ENCODE measurements at regions not wholly inside any gene's neighbourhood (a gene's known extent, or its start where the extent isn't known, plus 50 kb on each side); places are given as distances from the start of the nearest gene placed in this dataset.

DNA sequence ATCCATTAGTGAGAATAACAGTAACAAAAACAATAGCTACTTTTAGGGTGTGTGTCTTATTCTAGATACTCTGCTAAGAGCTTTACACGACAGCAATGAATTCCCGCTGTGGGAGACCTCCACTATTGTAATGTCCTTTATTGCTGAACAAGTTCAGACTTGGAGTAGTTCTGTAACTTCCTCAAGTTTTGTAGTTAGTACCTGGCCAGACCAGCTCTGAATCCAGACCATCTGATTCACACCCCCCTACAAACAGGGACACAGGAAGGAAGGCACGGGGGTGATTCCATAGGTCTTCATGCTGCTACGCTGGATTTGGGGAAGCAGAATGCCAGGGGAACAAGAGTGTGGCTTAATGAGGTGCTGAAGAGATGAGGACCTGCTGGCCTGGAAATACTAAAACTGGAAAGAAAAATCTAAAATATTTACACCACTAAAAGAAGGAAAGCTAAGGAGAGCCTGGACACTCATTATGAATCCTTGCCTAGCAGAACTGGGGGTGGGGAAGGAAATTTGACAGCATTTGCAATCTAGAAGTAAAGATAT lies 194.6 kb upstream of the TMEM72 start:
- no peaks in the 10 kb centered on the region for H3K79me2 ChIP-seq (ENCODE audit: low read depth)
- H2AFZ ChIP-seq (replicated peaks), result no peak overlapping the region
- no peaks in the 10 kb centered on the region for H3K27me3 ChIP-seq
- H3K27ac ChIP-seq, result no peak overlapping the region
- H3K4me3 Mint-ChIP-seq, result no peak overlapping the region
- H3K4me3 ChIP-seq, result no peak overlapping the region
- no peaks in the 10 kb centered on the region for H3K4me1 ChIP-seq
- H3K36me3 Mint-ChIP-seq, result no peaks in the 10 kb centered on the region
- TF ChIP-seq EZH2 (IDR thresholded peaks at IDR 0.05) (no peak), CTCF (IDR thresholded peaks at IDR 0.05) (no peak), EZH2phosphoT487 (IDR thresholded peaks at IDR 0.05) (no peak)
- H3K9ac ChIP-seq, result no peak overlapping the region
- no peak overlapping the region for H3K27ac Mint-ChIP-seq
- no peak overlapping the region for H3K4me2 ChIP-seq
- no peaks in the 10 kb centered on the region for H3K9me3 ChIP-seq (ENCODE audit: low read depth)
- H3F3A ChIP-seq (ENCODE audit: low read depth), result no peaks in the 10 kb centered on the region
- H4K20me1 ChIP-seq (ENCODE audit: low read depth), result no peaks in the 10 kb centered on the region
- H3K4me1 Mint-ChIP-seq, result no peaks in the 10 kb centered on the region
- H3K27me3 Mint-ChIP-seq (ENCODE audit: insufficient read depth, low read depth), result no peaks in the 10 kb centered on the region
- no peak for DNase-seq (ENCODE audit: low spot score)
- H3K9me3 Mint-ChIP-seq, result no peaks in the 10 kb centered on the region
- H3K36me3 ChIP-seq, result no peaks in the 10 kb centered on the region

GRCh38 chr10:44723082-44723481 lies 188.1 kb upstream of the TMEM72 start:
- Mint-ChIP-seq H3K27ac (no peak overlapping the region), H3K27me3 (ENCODE audit: insufficient read depth, low read depth) (no peaks in the 10 kb centered on the region), H3K9me3 (no peaks in the 10 kb centered on the region), H3K36me3 (no peaks in the 10 kb centered on the region), H3K4me1 (no peaks in the 10 kb centered on the region), H3K4me3 (no peak overlapping the region)
- H3K4me3 ChIP-seq, result no peak overlapping the region
- no peak overlapping the region for H2AFZ ChIP-seq (replicated peaks)
- DNase-seq (ENCODE audit: low spot score), result no peak
- no peaks in the 10 kb centered on the region for H3K27me3 ChIP-seq
- H3F3A ChIP-seq (ENCODE audit: low read depth), result no peaks in the 10 kb centered on the region
- no peak overlapping the region for H3K27ac ChIP-seq
- no peaks in the 10 kb centered on the region for H3K79me2 ChIP-seq (ENCODE audit: low read depth)
- H4K20me1 ChIP-seq (ENCODE audit: low read depth), result no peaks in the 10 kb centered on the region
- H3K9me3 ChIP-seq (ENCODE audit: low read depth), result no peaks in the 10 kb centered on the region
- no peaks in the 10 kb centered on the region for H3K4me1 ChIP-seq
- H3K36me3 ChIP-seq, result no peaks in the 10 kb centered on the region
- TF ChIP-seq EZH2 (IDR thresholded peaks at IDR 0.05) (no peak), EZH2phosphoT487 (IDR thresholded peaks at IDR 0.05) (no peak), CTCF (IDR thresholded peaks at IDR 0.05) (no peak)
- H3K9ac ChIP-seq, result no peak overlapping the region
- no peak overlapping the region for H3K4me2 ChIP-seq

DNA sequence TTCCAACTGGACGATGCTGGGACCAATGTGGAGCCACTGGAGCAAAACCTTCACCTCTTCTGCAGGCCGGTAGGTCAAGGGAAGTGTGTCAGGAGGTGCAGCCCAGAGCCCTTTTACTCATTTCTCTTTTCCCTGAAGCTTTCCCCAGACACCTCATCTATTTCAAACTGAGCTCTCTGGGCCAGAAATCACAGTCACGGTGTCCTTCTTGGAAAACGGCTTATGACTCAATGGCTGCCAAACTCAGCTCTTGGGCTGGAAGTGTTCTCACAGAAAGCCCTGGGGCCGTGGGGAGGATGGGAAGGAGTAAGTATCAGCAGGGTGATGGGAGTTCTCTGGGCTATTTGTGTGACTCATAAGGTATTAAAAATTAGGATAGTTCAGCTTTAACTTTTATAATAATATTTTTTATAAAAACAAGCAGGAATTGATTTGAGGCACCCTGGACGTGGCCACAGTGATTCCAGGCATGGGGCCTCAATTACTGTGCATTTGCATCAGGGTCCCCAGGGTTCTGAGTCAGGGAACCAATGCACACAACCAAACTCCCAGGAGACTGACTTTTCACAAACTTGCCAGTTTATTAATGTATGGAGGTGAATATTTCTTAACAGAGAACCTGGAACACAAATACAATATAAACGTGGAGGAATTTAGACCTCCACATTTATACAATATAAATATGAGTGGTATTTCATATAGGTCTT lies 187.4 kb upstream of the TMEM72 start:
- no peak overlapping the region for H2AFZ ChIP-seq (replicated peaks)
- Mint-ChIP-seq H3K27ac (no peak overlapping the region), H3K4me3 (no peak overlapping the region), H3K36me3 (no peaks in the 10 kb centered on the region), H3K4me1 (no peaks in the 10 kb centered on the region), H3K27me3 (ENCODE audit: insufficient read depth, low read depth) (no peaks in the 10 kb centered on the region), H3K9me3 (no peaks in the 10 kb centered on the region)
- DNase-seq (ENCODE audit: low spot score), result no peak
- no peaks in the 10 kb centered on the region for H3F3A ChIP-seq (ENCODE audit: low read depth)
- no peak overlapping the region for H3K27ac ChIP-seq
- H3K4me1 ChIP-seq, result no peaks in the 10 kb centered on the region
- H3K79me2 ChIP-seq (ENCODE audit: low read depth), result no peaks in the 10 kb centered on the region
- H4K20me1 ChIP-seq (ENCODE audit: low read depth), result no peaks in the 10 kb centered on the region
- H3K27me3 ChIP-seq, result no peaks in the 10 kb centered on the region
- no peak overlapping the region for H3K9ac ChIP-seq
- H3K9me3 ChIP-seq (ENCODE audit: low read depth), result no peaks in the 10 kb centered on the region
- TF ChIP-seq EZH2 (IDR thresholded peaks at IDR 0.05) (no peak), CTCF (IDR thresholded peaks at IDR 0.05) (no peak), EZH2phosphoT487 (IDR thresholded peaks at IDR 0.05) (no peak)
- H3K36me3 ChIP-seq, result no peaks in the 10 kb centered on the region
- H3K4me3 ChIP-seq, result no peak overlapping the region
- no peak overlapping the region for H3K4me2 ChIP-seq
